Hepatocyte (in vitro differentiated cells): ENCODE measurements at regions not wholly inside any gene's neighbourhood (a gene's known extent, or its start where the extent isn't known, plus 50 kb on each side); places are given as distances from the start of the nearest gene placed in this dataset.

Experiments
- EZH2 ChIP-seq: fragments of 200-600 bp; sonication (generic); IDR thresholded peaks from 2 replicates; pipeline ENCODE4 v1.6.1; 2016; ENCODE audit warnings: antibody characterized with exemption, mild to moderate bottlenecking, borderline replicate concordance
- EZH2phosphoT487 ChIP-seq: fragments of 200-600 bp; sonication (generic); IDR thresholded peaks from one replicate; pipeline ENCODE4 v1.6.1; 2018; ENCODE audit warnings: antibody characterized with exemption, mild to moderate bottlenecking, low read depth, moderate library complexity; ENCODE audit not compliant: unreplicated experiment, severe bottlenecking
- TF ChIP-seq, protein P1 (sequence below): fragments of 200-600 bp; sonication (generic); IDR thresholded peaks from 2 replicates; pipeline ENCODE4 v1.5.1; 2016; ENCODE audit warnings: antibody characterized with exemption, mild to moderate bottlenecking; ENCODE audit not compliant: poor library complexity

DNA sequence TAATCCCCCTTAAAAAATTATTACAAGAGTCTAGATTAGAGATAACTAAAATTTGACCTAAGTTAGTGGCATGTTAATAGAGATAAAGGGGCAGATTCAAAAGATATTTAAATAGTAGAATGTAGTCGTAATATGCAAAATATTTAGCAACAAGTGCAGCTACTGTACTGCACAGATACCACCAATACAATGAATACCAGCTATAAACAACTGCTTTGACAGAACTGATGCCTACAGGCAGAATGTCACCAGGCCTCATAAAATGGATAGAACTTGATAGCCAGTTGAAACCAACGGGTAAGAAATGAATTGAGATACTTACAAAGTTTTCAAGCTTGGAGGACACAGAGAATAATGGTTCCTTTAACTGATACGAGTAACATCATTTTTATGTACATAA lies 249.3 kb upstream of the VEPH1 start:
- TF ChIP-seq, protein P1, sequence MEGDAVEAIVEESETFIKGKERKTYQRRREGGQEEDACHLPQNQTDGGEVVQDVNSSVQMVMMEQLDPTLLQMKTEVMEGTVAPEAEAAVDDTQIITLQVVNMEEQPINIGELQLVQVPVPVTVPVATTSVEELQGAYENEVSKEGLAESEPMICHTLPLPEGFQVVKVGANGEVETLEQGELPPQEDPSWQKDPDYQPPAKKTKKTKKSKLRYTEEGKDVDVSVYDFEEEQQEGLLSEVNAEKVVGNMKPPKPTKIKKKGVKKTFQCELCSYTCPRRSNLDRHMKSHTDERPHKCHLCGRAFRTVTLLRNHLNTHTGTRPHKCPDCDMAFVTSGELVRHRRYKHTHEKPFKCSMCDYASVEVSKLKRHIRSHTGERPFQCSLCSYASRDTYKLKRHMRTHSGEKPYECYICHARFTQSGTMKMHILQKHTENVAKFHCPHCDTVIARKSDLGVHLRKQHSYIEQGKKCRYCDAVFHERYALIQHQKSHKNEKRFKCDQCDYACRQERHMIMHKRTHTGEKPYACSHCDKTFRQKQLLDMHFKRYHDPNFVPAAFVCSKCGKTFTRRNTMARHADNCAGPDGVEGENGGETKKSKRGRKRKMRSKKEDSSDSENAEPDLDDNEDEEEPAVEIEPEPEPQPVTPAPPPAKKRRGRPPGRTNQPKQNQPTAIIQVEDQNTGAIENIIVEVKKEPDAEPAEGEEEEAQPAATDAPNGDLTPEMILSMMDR, result no peak
- no peak for TF ChIP-seq EZH2
- no peak for TF ChIP-seq EZH2phosphoT487
